Testis (tissue), 2 donors: ENCODE measurements at regions not wholly inside any gene's neighbourhood (a gene's known extent, or its start where the extent isn't known, plus 50 kb on each side); places are given as distances from the start of the nearest gene placed in this dataset.

Source experiments
- CTCF ChIP-seq, 3 experiments: fragments of 450-650 bp in 2 of 3; fragments of 200-600 bp in 1 of 3; sonication (generic) in 1 of 3; IDR thresholded peaks; one replicate each; pipeline ENCODE4 v1.5.1; 2016 to 2019; ENCODE audit warnings: antibody characterized with exemption in 3 of 3, mild to moderate bottlenecking in 2 of 3, moderate library complexity in 1 of 3
- POLR2A ChIP-seq: fragments of 450-650 bp; IDR thresholded peaks from one replicate; pipeline ENCODE4 v1.6.1; 2017; ENCODE audit warnings: antibody characterized with exemption, mild to moderate bottlenecking, moderate library complexity

- TF ChIP-seq CTCF (IDR thresholded peaks at IDR 0.05) (no peak), POLR2A (no peak)
Observed at GRCh38 chr6:4698901-4699659, 77.1 kb upstream of the CDYL start.
